ENCODE measurements at regions not wholly inside any gene's neighbourhood (a gene's known extent, or its start where the extent isn't known, plus 50 kb on each side); places are given as distances from the start of the nearest gene placed in this dataset.

- no peak overlapping the region for H3K4me3 ChIP-seq (ENCODE audit: low read depth, low read length)
- no peak for TF ChIP-seq CTCF (IDR thresholded peaks at IDR 0.05; ENCODE audit: low read depth, low read length)
Observed at GRCh38 chr18:5746844-5747243, 148.5 kb downstream of the TMEM200C start.

- no peak for TF ChIP-seq CTCF (IDR thresholded peaks at IDR 0.05; ENCODE audit: low read depth, low read length)
- H3K4me3 ChIP-seq (ENCODE audit: low read depth, low read length): no peak overlapping the region
Observed at GRCh38 chr18:5744659-5745058, 150.7 kb downstream of the TMEM200C start.

- TF ChIP-seq CTCF (IDR thresholded peaks at IDR 0.05; ENCODE audit: low read depth, low read length): no peak
- no peak overlapping the region for H3K4me3 ChIP-seq (ENCODE audit: low read depth, low read length)
Observed at GRCh38 chr18:5738526-5738925, 156.8 kb downstream of the TMEM200C start.

- no peak for TF ChIP-seq CTCF (IDR thresholded peaks at IDR 0.05; ENCODE audit: low read depth, low read length)
- no peak overlapping the region for H3K4me3 ChIP-seq (ENCODE audit: low read depth, low read length)
Observed at GRCh38 chr18:5732318-5732717, 163.0 kb downstream of the TMEM200C start.

GRCh38 chr18:5729983-5730699 is 165.2 kb downstream of the TMEM200C start:
- TF ChIP-seq CTCF (IDR thresholded peaks at IDR 0.05; ENCODE audit: low read depth, low read length): no peak
- no peak overlapping the region for H3K4me3 ChIP-seq (ENCODE audit: low read depth, low read length)

- H3K4me3 ChIP-seq (ENCODE audit: low read depth, low read length): no peak overlapping the region
- no peak for TF ChIP-seq CTCF (IDR thresholded peaks at IDR 0.05; ENCODE audit: low read depth, low read length)
Observed at GRCh38 chr18:5728531-5728930, 166.8 kb downstream of the TMEM200C start.

- no peak overlapping the region for H3K4me3 ChIP-seq (ENCODE audit: low read depth, low read length)
- no peak for TF ChIP-seq CTCF (IDR thresholded peaks at IDR 0.05; ENCODE audit: low read depth, low read length)
Observed at GRCh38 chr18:5726011-5726410, 169.3 kb downstream of the TMEM200C start.
